H1 (cell line): ENCODE measurements at regions not wholly inside any gene's neighbourhood (a gene's known extent, or its start where the extent isn't known, plus 50 kb on each side); places are given as distances from the start of the nearest gene placed in this dataset.

ENCODE experiments used
- CTCF ChIA-PET: fragments of 300-600 bp; sonication (Branson Sonifier 250); formaldehyde crosslinking; loops from one replicate; lab custom pipeline; 2021; ENCODE audit not compliant: partially characterized antibody; lab: Charles Lee
- POLR2A ChIA-PET: fragments of 300-600 bp; sonication (Branson Sonifier 250); formaldehyde crosslinking; loops from one replicate; lab custom pipeline; 2021; ENCODE audit warnings: inconsistent platforms; ENCODE audit not compliant: partially characterized antibody; lab: Charles Lee
- DNase-seq, 2 experiments: peaks; one replicate each; pipeline versions ENCODE4 v3.0.0 to v3.0.0-alpha.2; 2010 to 2022; ENCODE audit warnings: low spot score in 2 of 2, low read depth in 1 of 2, mixed read lengths in 1 of 2
- FAIRE-seq: peaks from 2 replicates; lab custom pipeline; 2011; peaks lifted over from hg19 to GRCh38; lab: Jason Lieb, UNC
- H2AFZ ChIP-seq: 2 replicates; pipeline ENCODE4 v1.8.1; 2012; ENCODE audit warnings: low read length, inconsistent platforms
- H2AK5ac ChIP-seq: 2 replicates; pipeline ENCODE4 v1.6.1; 2013; ENCODE audit warnings: low read depth, low read length
- H2BK120ac ChIP-seq: replicated peaks from 2 replicates; pipeline ENCODE3; 2013; ENCODE audit warnings: low read depth, low read length, inconsistent platforms
- H2BK12ac ChIP-seq: 2 replicates; pipeline ENCODE4 v1.6.1; 2013; ENCODE audit warnings: low read depth, low read length
- H2BK15ac ChIP-seq: 2 replicates; pipeline ENCODE4 v1.6.1; 2013; ENCODE audit warnings: low read length
- H2BK20ac ChIP-seq: 2 replicates; pipeline ENCODE4 v1.6.1; 2013; ENCODE audit warnings: low read length
- H2BK5ac ChIP-seq: 2 replicates; pipeline ENCODE4 v1.6.1; 2013; ENCODE audit warnings: low read depth, low read length
- H3K14ac ChIP-seq: 2 replicates; pipeline ENCODE4 v1.6.1; 2013; ENCODE audit warnings: inconsistent platforms; ENCODE audit not compliant: insufficient read length
- H3K18ac ChIP-seq: 2 replicates; pipeline ENCODE4 v1.6.1; 2013; ENCODE audit warnings: low read length; ENCODE audit errors: extremely low read depth
- H3K23ac ChIP-seq: 2 replicates; pipeline ENCODE4 v1.6.1; 2013; ENCODE audit warnings: inconsistent platforms; ENCODE audit not compliant: insufficient read length
- H3K23me2 ChIP-seq: 2 replicates; pipeline ENCODE4 v1.6.1; 2013; ENCODE audit warnings: low read depth, low read length
- H3K27ac ChIP-seq: 2 replicates; pipeline ENCODE4 v1.6.1; 2011; ENCODE audit warnings: low read depth, low read length, inconsistent platforms
- H3K27me3 ChIP-seq, 4 experiments: replicated peaks in 1 of 4; 1 replicate in 1 of 4; 2 replicates in 3 of 4; pipeline versions ENCODE4 v1.6.1 to v1.8.1; 2011 to 2013; ENCODE audit warnings: low read length in 3 of 4, mild to moderate bottlenecking in 3 of 4, inconsistent platforms in 2 of 4, mixed read lengths in 2 of 4, moderate library complexity in 1 of 4; ENCODE audit not compliant: control insufficient read depth in 3 of 4, insufficient read depth in 3 of 4; ENCODE audit errors: extremely low read depth in 1 of 4
- H3K36me3 ChIP-seq, 4 experiments: 2 replicates each; pipeline versions ENCODE4 v1.6.1 to v1.8.1; 2011 to 2013; ENCODE audit warnings: mild to moderate bottlenecking in 4 of 4, low read length in 3 of 4, moderate library complexity in 2 of 4, control low read depth in 1 of 4, inconsistent platforms in 1 of 4; ENCODE audit not compliant: insufficient read depth in 4 of 4, control insufficient read depth in 2 of 4
- H3K4ac ChIP-seq: replicated peaks from 2 replicates; pipeline ENCODE3; 2013; ENCODE audit warnings: low read length, low read depth, mixed read lengths, inconsistent platforms; ENCODE audit not compliant: insufficient read length
- H3K4me1 ChIP-seq, 4 experiments: replicated peaks in 1 of 4; 1 replicate in 1 of 4; 2 replicates in 3 of 4; pipeline versions ENCODE4 v1.6.1 to v1.8.1; 2011 to 2013; ENCODE audit warnings: low read length in 3 of 4, inconsistent platforms in 2 of 4, mixed read lengths in 1 of 4; ENCODE audit not compliant: insufficient read depth in 4 of 4, control insufficient read depth in 3 of 4
- H3K4me2 ChIP-seq, 2 experiments: 2 replicates each; pipeline versions ENCODE4 v1.6.1 to v1.8.1; 2011 to 2013; ENCODE audit warnings: low read depth in 2 of 2, low read length in 2 of 2, control low read depth in 1 of 2, inconsistent platforms in 1 of 2, mild to moderate bottlenecking in 1 of 2; ENCODE audit not compliant: insufficient read depth in 1 of 2
- H3K4me3 ChIP-seq, 4 experiments: fragments of 200-600, 300-600 bp in 1 of 4; sonication (generic), shearing (Covaris generic), sonication (Bioruptor Twin) in 1 of 4; 2 replicates each; pipeline versions ENCODE4 v1.5.1 to v1.8.1; 2011 to 2016; ENCODE audit warnings: low read length in 4 of 4, low read depth in 3 of 4, control low read depth in 2 of 4, inconsistent platforms in 2 of 4, mild to moderate bottlenecking in 2 of 4, mixed read lengths in 1 of 4, moderate library complexity in 1 of 4; ENCODE audit not compliant: insufficient read depth in 2 of 4; ENCODE audit errors: extremely low read depth in 1 of 4
- H3K56ac ChIP-seq: replicated peaks from 2 replicates; pipeline ENCODE3; 2013; ENCODE audit warnings: low read depth, mild to moderate bottlenecking, mixed read lengths, low read length, inconsistent platforms; ENCODE audit not compliant: insufficient read length
- H3K79me1 ChIP-seq: 2 replicates; pipeline ENCODE4 v1.6.1; 2013; ENCODE audit warnings: low read depth, low read length, control low read depth
- H3K79me2 ChIP-seq, 2 experiments: 2 replicates each; pipeline versions ENCODE4 v1.6.1 to v1.8.1; 2012 to 2013; ENCODE audit warnings: low read length in 2 of 2, mild to moderate bottlenecking in 2 of 2, inconsistent platforms in 1 of 2; ENCODE audit not compliant: insufficient read depth in 2 of 2, control insufficient read depth in 1 of 2
- H3K9ac ChIP-seq, 4 experiments: replicated peaks in 1 of 4; 1 replicate in 1 of 4; 2 replicates in 3 of 4; pipeline versions ENCODE4 v1.6.1 to v1.8.1; 2011 to 2013; ENCODE audit warnings: low read depth in 3 of 4, low read length in 3 of 4, control low read depth in 2 of 4, mild to moderate bottlenecking in 2 of 4, moderate library complexity in 2 of 4, inconsistent platforms in 1 of 4; ENCODE audit errors: extremely low read depth in 1 of 4
- H3K9me3 ChIP-seq, 2 experiments: 2 replicates each; pipeline versions ENCODE4 v1.6.1 to v1.8.1; 2012 to 2013; ENCODE audit warnings: mild to moderate bottlenecking in 2 of 2, moderate library complexity in 2 of 2, control low read depth in 1 of 2, inconsistent platforms in 1 of 2, low read depth in 1 of 2, low read length in 1 of 2, mixed read lengths in 1 of 2; ENCODE audit not compliant: insufficient read depth in 2 of 2
- H4K20me1 ChIP-seq, 2 experiments: replicated peaks in 1 of 2; 2 replicates each; pipeline versions ENCODE3 to v1.8.1; 2011 to 2013; ENCODE audit warnings: inconsistent platforms in 2 of 2, low read length in 2 of 2, mild to moderate bottlenecking in 1 of 2; ENCODE audit not compliant: insufficient read depth in 2 of 2, control insufficient read depth in 1 of 2
- H4K5ac ChIP-seq: 2 replicates; pipeline ENCODE4 v1.6.1; 2013; ENCODE audit warnings: low read length, low read depth, mixed read lengths, inconsistent platforms; ENCODE audit not compliant: insufficient read length
- H4K8ac ChIP-seq: 2 replicates; pipeline ENCODE4 v1.8.0; 2013; ENCODE audit warnings: mild to moderate bottlenecking, moderate library complexity, low read length, inconsistent platforms; ENCODE audit not compliant: insufficient read depth; ENCODE audit errors: extremely low read depth
- H4K91ac ChIP-seq: replicated peaks from 2 replicates; pipeline ENCODE3; 2013; ENCODE audit warnings: low read length, mixed read lengths, inconsistent platforms; ENCODE audit not compliant: insufficient read length
- EZH2 ChIP-seq: fragments of 200-600 bp; sonication (generic); IDR thresholded peaks from 2 replicates; pipeline ENCODE4 v1.7.1; 2012; ENCODE audit warnings: low read depth, mild to moderate bottlenecking, moderate library complexity, low read length, inconsistent platforms; ENCODE audit not compliant: severe bottlenecking
- POU5F1 ChIP-seq: IDR thresholded peaks from 2 replicates; pipeline ENCODE4 v1.6.1; 2011; ENCODE audit warnings: low read depth, mild to moderate bottlenecking, low read length, moderate library complexity
- TCF12 ChIP-seq: IDR thresholded peaks from 2 replicates; pipeline ENCODE4 v1.6.1; 2011; ENCODE audit warnings: low read depth, mild to moderate bottlenecking, low read length
- TEAD4 ChIP-seq: IDR thresholded peaks from 2 replicates; pipeline ENCODE4 v1.6.1; 2012; ENCODE audit warnings: low read depth, low read length, inconsistent platforms, mixed read lengths
- YY1 ChIP-seq: IDR thresholded peaks from 2 replicates; pipeline ENCODE4 v1.6.1; 2011; ENCODE audit warnings: low read depth, mild to moderate bottlenecking, low read length
- WGBS, 2 experiments: shearing (Covaris generic) in 1 of 2; methylation state at CpG; one replicate each; pipeline versions ENCODE4 v1.1.6 to v1.1.7; 2013 to 2015; ENCODE audit warnings: low lambda C conversion rate in 2 of 2, mixed read lengths in 2 of 2, inconsistent platforms in 1 of 2, low coverage in 1 of 2, missing lambda C conversion rate in 1 of 2; ENCODE audit not compliant: insufficient replicate concordance in 2 of 2, insufficient coverage in 1 of 2, insufficient read length in 1 of 2; ENCODE audit errors: extremely low coverage in 1 of 2, missing lambda C conversion rate in 1 of 2; 5-methylcytosine and 5-hydroxymethylcytosine counted together
- TF ChIP-seq, protein P1 (sequence below), 3 experiments: IDR thresholded peaks; 1 replicate in 2 of 3; 2 replicates in 1 of 3; pipeline versions ENCODE4 v1.5.1 to v1.6.1; 2011; ENCODE audit warnings: low read length in 3 of 3, mild to moderate bottlenecking in 3 of 3, inconsistent platforms in 2 of 3, low read depth in 1 of 3, moderate library complexity in 1 of 3; ENCODE audit not compliant: insufficient read depth in 1 of 3; ENCODE audit errors: control extremely low read depth in 1 of 3
- TF ChIP-seq, protein P2 (sequence below): IDR thresholded peaks from 2 replicates; pipeline ENCODE4 v1.6.1; 2012; ENCODE audit warnings: inconsistent platforms
- TF ChIP-seq, protein P3 (sequence below): IDR thresholded peaks from 2 replicates; pipeline ENCODE4 v1.6.1; 2012; ENCODE audit warnings: low read length, inconsistent platforms

DNA sequence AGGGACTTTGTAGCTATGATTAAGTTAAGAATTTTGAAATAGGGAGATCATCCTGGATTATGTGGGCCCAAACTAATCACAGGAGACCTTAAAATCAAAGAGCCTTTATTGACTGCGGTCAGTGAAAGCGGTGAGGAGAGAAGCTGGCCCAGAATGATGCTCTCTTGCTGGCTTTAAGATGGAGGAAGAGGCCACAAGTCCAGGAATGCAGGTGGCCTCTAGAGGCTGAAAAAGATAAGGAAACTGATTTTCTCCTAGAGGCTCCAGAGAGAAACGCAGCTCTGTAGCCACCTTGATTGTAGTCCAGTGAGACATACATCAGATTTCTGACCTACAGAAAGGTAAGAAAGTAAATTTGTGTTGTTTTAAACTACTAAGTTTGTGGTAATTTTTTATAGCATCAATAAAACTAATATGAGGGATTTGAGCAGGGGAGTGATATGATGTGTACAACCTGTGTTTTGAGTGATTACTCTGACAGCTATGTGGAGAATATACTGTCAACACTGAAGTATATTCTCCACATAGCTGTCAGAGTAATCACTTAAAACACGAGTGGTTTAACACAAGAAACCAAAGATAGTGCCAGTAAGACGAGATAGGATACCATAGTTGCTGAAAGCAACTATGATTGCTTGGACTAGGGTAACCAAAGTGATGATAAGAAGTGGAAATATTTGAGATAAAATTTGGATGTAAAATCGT lies 364.4 kb upstream of the CHST9 start:
- no peak overlapping the region for H3K9ac ChIP-seq
- no peaks in the 10 kb centered on the region for H3K27me3 ChIP-seq
- no peak overlapping the region for H3K23ac ChIP-seq
- H3K4ac ChIP-seq, result no peak overlapping the region
- no peak overlapping the region for H2BK5ac ChIP-seq
- no peaks in the 10 kb centered on the region for H4K20me1 ChIP-seq
- H2BK20ac ChIP-seq, result no peak overlapping the region
- H2BK15ac ChIP-seq, result no peak overlapping the region
- H3K18ac ChIP-seq, result no peak overlapping the region
- no peaks in the 10 kb centered on the region for H3K4me1 ChIP-seq
- no peak overlapping the region for H2BK12ac ChIP-seq
- H3K4me3 ChIP-seq, result no peak overlapping the region
- H2AFZ ChIP-seq, result no peak overlapping the region
- ChIA-PET CTCF (interaction anchor here (0.5 to 1.7 kb wide), 10 partner anchors 9 to 687 kb away, joined by 3 to 6 read pairs (median 3); no protein-coding TSS in a partner anchor), POLR2A (interaction anchor here (1.3 kb wide), 1 partner anchor 12 kb away, joined by 3 read pairs; no protein-coding TSS in a partner anchor)
- H2AK5ac ChIP-seq, result no peak overlapping the region
- FAIRE-seq, result no peak
- H3K4me2 ChIP-seq, result no peak overlapping the region
- H3K14ac ChIP-seq, result no peak overlapping the region
- 88 to 100% methylated on average over 1 to 6 of the region's 6 CpGs for WGBS, 2 experiments
- no peaks in the 10 kb centered on the region for H3K79me2 ChIP-seq
- no peak overlapping the region for H4K8ac ChIP-seq
- H4K5ac ChIP-seq, result no peak overlapping the region
- H3K79me1 ChIP-seq, result no peaks in the 10 kb centered on the region
- H3K36me3 ChIP-seq, result no peaks in the 10 kb centered on the region
- no peak overlapping the region for H3K27ac ChIP-seq
- H3K9me3 ChIP-seq, result no peaks in the 10 kb centered on the region
- no peak overlapping the region for H4K91ac ChIP-seq
- no peak overlapping the region for H3K56ac ChIP-seq
- no peak overlapping the region for H2BK120ac ChIP-seq
- no peaks in the 10 kb centered on the region for H3K23me2 ChIP-seq
- no peak for DNase-seq
- TF ChIP-seq, protein P1, sequence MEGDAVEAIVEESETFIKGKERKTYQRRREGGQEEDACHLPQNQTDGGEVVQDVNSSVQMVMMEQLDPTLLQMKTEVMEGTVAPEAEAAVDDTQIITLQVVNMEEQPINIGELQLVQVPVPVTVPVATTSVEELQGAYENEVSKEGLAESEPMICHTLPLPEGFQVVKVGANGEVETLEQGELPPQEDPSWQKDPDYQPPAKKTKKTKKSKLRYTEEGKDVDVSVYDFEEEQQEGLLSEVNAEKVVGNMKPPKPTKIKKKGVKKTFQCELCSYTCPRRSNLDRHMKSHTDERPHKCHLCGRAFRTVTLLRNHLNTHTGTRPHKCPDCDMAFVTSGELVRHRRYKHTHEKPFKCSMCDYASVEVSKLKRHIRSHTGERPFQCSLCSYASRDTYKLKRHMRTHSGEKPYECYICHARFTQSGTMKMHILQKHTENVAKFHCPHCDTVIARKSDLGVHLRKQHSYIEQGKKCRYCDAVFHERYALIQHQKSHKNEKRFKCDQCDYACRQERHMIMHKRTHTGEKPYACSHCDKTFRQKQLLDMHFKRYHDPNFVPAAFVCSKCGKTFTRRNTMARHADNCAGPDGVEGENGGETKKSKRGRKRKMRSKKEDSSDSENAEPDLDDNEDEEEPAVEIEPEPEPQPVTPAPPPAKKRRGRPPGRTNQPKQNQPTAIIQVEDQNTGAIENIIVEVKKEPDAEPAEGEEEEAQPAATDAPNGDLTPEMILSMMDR (IDR thresholded peaks at IDR 0.05; ENCODE audit: control extremely low read depth in 1 of 3, insufficient read depth in 1 of 3, low read depth in 1 of 3, low read length in 3 of 3), result peak in 2 of 3 experiments; percentile 18 to 32; a peak in 3 of 4 replicates
- TF ChIP-seq, protein P2, sequence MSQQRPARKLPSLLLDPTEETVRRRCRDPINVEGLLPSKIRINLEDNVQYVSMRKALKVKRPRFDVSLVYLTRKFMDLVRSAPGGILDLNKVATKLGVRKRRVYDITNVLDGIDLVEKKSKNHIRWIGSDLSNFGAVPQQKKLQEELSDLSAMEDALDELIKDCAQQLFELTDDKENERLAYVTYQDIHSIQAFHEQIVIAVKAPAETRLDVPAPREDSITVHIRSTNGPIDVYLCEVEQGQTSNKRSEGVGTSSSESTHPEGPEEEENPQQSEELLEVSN, result no peak
- TF ChIP-seq, protein P3, sequence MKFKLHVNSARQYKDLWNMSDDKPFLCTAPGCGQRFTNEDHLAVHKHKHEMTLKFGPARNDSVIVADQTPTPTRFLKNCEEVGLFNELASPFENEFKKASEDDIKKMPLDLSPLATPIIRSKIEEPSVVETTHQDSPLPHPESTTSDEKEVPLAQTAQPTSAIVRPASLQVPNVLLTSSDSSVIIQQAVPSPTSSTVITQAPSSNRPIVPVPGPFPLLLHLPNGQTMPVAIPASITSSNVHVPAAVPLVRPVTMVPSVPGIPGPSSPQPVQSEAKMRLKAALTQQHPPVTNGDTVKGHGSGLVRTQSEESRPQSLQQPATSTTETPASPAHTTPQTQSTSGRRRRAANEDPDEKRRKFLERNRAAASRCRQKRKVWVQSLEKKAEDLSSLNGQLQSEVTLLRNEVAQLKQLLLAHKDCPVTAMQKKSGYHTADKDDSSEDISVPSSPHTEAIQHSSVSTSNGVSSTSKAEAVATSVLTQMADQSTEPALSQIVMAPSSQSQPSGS, result no peak
- no peak for TF ChIP-seq POU5F1
- TF ChIP-seq YY1, result peak; percentile 64; the same call in 1 of the 2 replicates
- peak; percentile 60; the same call in 1 of the 2 replicates for TF ChIP-seq TEAD4
- TF ChIP-seq EZH2, result no peak
- no peak for TF ChIP-seq TCF12
